HepG2 (cell line): ENCODE measurements at regions not wholly inside any gene's neighbourhood (a gene's known extent, or its start where the extent isn't known, plus 50 kb on each side); places are given as distances from the start of the nearest gene placed in this dataset.

Source experiments
- BCL6 ChIP-seq: IDR thresholded peaks from 2 replicates; pipeline ENCODE4 v1.6.1; 2016; ENCODE audit warnings: missing genetic modification reagents, missing compliant biosample characterization
- MEIS2 ChIP-seq: sonication (generic); formaldehyde crosslinking; IDR thresholded peaks from 2 replicates; pipeline ENCODE4 v1.9.0; 2021; ENCODE audit warnings: mild to moderate bottlenecking, missing genetic modification reagents
- SP140L ChIP-seq: sonication (generic); formaldehyde crosslinking; IDR thresholded peaks from 2 replicates; pipeline ENCODE4 v1.4.0; 2020; ENCODE audit warnings: missing genetic modification reagents, borderline replicate concordance
- ZNF17 ChIP-seq: sonication (generic); formaldehyde crosslinking; IDR thresholded peaks from 2 replicates; pipeline ENCODE4 v1.5.0; 2020; ENCODE audit warnings: mild to moderate bottlenecking, missing genetic modification reagents
- ZNF543 ChIP-seq: sonication (generic); formaldehyde crosslinking; IDR thresholded peaks from 2 replicates; pipeline ENCODE4 v1.4.0; 2020; ENCODE audit warnings: mild to moderate bottlenecking, missing genetic modification reagents
- TF ChIP-seq, protein P1 (sequence below): sonication (generic); formaldehyde crosslinking; IDR thresholded peaks from 2 replicates; pipeline ENCODE4 v1.5.1; 2020; ENCODE audit warnings: missing genetic modification reagents, mild to moderate bottlenecking, borderline replicate concordance
- TF ChIP-seq, protein P2 (sequence below), 2 experiments: sonication (generic) in 1 of 2; formaldehyde crosslinking in 1 of 2; IDR thresholded peaks; 2 replicates each; pipeline versions ENCODE4 v1.4.0 to v1.6.1; 2016 to 2020; ENCODE audit warnings: borderline replicate concordance in 1 of 2, low read depth in 1 of 2, mild to moderate bottlenecking in 1 of 2, missing genetic modification reagents in 1 of 2
- TF ChIP-seq, protein P3 (sequence below), 2 experiments: IDR thresholded peaks; 2 replicates each; pipeline ENCODE4 v1.6.1; 2011 to 2012; ENCODE audit warnings: low read length in 2 of 2, borderline replicate concordance in 1 of 2, low read depth in 1 of 2, mild to moderate bottlenecking in 1 of 2, moderate library complexity in 1 of 2
- TF ChIP-seq, protein P4 (sequence below): IDR thresholded peaks from 2 replicates; pipeline ENCODE4 v1.6.1; 2016; ENCODE audit warnings: control low read depth
- TF ChIP-seq, protein P5 (sequence below): sonication (generic); formaldehyde crosslinking; IDR thresholded peaks from 2 replicates; pipeline ENCODE4 v1.5.0; 2020; ENCODE audit warnings: missing genetic modification reagents
- TF ChIP-seq, protein P6 (sequence below): conservative IDR thresholded peaks from 2 replicates; pipeline ENCODE4 v1.6.1; 2018; ENCODE audit warnings: missing genetic modification reagents

DNA sequence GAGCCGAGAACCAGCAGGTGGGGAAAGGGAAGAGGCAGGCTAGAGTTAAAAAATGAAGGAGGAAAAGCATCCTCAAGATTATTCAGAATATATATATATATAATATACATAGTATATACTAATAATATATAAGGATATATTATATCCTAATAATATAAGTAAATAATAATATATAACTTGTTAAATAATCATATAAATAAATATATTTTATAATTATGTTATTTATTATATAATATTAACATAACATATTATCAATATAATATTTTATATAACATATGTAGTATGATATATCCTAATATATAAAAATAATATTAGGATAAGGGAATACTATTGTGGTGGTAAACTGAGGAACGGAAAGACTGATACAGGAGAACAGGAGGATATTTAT lies 171.8 kb downstream of the TRIM27 start (continued):
- TF ChIP-seq, protein P1, sequence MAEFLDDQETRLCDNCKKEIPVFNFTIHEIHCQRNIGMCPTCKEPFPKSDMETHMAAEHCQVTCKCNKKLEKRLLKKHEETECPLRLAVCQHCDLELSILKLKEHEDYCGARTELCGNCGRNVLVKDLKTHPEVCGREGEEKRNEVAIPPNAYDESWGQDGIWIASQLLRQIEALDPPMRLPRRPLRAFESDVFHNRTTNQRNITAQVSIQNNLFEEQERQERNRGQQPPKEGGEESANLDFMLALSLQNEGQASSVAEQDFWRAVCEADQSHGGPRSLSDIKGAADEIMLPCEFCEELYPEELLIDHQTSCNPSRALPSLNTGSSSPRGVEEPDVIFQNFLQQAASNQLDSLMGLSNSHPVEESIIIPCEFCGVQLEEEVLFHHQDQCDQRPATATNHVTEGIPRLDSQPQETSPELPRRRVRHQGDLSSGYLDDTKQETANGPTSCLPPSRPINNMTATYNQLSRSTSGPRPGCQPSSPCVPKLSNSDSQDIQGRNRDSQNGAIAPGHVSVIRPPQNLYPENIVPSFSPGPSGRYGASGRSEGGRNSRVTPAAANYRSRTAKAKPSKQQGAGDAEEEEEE (CRISPR knock-in tag), result no peak
- TF ChIP-seq BCL6 (CRISPR knock-in tag) (no peak), ZNF543 (CRISPR knock-in tag) (no peak), SP140L (CRISPR knock-in tag) (no peak), ZNF17 (CRISPR knock-in tag) (no peak), MEIS2 (CRISPR knock-in tag) (no peak)
- TF ChIP-seq, protein P2, sequence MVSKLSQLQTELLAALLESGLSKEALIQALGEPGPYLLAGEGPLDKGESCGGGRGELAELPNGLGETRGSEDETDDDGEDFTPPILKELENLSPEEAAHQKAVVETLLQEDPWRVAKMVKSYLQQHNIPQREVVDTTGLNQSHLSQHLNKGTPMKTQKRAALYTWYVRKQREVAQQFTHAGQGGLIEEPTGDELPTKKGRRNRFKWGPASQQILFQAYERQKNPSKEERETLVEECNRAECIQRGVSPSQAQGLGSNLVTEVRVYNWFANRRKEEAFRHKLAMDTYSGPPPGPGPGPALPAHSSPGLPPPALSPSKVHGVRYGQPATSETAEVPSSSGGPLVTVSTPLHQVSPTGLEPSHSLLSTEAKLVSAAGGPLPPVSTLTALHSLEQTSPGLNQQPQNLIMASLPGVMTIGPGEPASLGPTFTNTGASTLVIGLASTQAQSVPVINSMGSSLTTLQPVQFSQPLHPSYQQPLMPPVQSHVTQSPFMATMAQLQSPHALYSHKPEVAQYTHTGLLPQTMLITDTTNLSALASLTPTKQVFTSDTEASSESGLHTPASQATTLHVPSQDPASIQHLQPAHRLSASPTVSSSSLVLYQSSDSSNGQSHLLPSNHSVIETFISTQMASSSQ (IDR thresholded peaks at IDR 0.05; ENCODE audit: low read depth), result no peak
- TF ChIP-seq, protein P2 (CRISPR knock-in tag; IDR thresholded peaks at IDR 0.05; ENCODE audit: borderline replicate concordance), result no peak
- TF ChIP-seq, protein P3, sequence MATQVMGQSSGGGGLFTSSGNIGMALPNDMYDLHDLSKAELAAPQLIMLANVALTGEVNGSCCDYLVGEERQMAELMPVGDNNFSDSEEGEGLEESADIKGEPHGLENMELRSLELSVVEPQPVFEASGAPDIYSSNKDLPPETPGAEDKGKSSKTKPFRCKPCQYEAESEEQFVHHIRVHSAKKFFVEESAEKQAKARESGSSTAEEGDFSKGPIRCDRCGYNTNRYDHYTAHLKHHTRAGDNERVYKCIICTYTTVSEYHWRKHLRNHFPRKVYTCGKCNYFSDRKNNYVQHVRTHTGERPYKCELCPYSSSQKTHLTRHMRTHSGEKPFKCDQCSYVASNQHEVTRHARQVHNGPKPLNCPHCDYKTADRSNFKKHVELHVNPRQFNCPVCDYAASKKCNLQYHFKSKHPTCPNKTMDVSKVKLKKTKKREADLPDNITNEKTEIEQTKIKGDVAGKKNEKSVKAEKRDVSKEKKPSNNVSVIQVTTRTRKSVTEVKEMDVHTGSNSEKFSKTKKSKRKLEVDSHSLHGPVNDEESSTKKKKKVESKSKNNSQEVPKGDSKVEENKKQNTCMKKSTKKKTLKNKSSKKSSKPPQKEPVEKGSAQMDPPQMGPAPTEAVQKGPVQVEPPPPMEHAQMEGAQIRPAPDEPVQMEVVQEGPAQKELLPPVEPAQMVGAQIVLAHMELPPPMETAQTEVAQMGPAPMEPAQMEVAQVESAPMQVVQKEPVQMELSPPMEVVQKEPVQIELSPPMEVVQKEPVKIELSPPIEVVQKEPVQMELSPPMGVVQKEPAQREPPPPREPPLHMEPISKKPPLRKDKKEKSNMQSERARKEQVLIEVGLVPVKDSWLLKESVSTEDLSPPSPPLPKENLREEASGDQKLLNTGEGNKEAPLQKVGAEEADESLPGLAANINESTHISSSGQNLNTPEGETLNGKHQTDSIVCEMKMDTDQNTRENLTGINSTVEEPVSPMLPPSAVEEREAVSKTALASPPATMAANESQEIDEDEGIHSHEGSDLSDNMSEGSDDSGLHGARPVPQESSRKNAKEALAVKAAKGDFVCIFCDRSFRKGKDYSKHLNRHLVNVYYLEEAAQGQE (IDR thresholded peaks at IDR 0.05; ENCODE audit: borderline replicate concordance in 1 of 2, low read depth in 1 of 2, low read length in 2 of 2), result no peak
- TF ChIP-seq, protein P4, sequence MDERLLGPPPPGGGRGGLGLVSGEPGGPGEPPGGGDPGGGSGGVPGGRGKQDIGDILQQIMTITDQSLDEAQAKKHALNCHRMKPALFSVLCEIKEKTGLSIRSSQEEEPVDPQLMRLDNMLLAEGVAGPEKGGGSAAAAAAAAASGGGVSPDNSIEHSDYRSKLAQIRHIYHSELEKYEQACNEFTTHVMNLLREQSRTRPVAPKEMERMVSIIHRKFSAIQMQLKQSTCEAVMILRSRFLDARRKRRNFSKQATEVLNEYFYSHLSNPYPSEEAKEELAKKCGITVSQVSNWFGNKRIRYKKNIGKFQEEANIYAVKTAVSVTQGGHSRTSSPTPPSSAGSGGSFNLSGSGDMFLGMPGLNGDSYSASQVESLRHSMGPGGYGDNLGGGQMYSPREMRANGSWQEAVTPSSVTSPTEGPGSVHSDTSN (CRISPR knock-in tag), result no peak
- TF ChIP-seq, protein P5, sequence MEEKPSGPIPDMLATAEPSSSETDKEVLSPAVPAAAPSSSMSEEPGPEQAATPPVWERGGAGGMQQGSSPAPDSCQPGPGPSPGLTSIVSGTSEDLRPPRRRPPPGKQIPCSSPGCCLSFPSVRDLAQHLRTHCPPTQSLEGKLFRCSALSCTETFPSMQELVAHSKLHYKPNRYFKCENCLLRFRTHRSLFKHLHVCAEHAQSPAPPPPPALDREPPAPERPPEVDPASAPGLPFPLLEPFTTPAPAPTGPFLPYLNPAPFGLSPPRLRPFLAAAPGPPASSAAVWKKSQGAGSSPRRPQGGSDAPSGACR (CRISPR knock-in tag), result no peak
- TF ChIP-seq, protein P6, sequence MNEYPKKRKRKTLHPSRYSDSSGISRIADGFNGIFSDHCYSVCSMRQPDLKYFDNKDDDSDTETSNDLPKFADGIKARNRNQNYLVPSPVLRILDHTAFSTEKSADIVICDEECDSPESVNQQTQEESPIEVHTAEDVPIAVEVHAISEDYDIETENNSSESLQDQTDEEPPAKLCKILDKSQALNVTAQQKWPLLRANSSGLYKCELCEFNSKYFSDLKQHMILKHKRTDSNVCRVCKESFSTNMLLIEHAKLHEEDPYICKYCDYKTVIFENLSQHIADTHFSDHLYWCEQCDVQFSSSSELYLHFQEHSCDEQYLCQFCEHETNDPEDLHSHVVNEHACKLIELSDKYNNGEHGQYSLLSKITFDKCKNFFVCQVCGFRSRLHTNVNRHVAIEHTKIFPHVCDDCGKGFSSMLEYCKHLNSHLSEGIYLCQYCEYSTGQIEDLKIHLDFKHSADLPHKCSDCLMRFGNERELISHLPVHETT (CRISPR knock-in tag), result no peak
